ENCODE measurements at regions not wholly inside any gene's neighbourhood (a gene's known extent, or its start where the extent isn't known, plus 50 kb on each side); places are given as distances from the start of the nearest gene placed in this dataset.

DNA sequence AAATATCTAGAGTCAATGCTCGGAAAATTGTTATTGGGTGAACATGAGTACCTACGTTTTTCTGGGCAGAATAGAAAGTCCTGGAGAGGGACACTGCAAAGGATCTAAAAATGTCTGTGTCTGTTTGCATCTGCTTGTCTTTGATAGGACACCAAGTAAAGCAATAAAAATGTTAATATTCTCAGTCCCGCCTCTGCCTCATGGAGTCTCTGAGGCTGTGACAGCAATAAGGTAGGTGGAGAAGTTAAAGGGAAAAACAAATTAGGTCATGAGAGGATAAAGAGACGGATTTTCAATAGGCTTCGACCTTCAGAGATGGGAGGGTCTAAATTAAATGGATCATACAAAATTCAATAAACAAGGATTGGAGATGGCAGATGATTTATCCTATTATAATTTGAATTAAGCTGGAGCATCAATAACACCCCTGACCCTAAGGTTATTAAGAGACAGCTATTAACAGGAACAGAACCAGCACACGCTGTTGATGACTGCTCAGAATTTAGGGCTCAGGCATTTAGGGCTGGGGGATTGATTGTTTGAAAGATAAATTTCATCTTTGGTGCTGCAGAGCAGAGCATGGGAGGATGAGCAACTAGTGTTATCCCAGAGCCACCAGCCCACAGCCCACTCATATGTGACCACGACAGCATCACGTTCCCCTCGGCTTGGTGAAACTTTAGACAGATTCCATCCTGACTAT lies 620.3 kb upstream of the CDH4 start:
- Mint-ChIP-seq H3K4me3 (no peak overlapping the region), H3K36me3 (ENCODE audit: low read depth) (no peaks in the 10 kb centered on the region), H3K4me1 (no peaks in the 10 kb centered on the region), H3K27me3 (no peaks in the 10 kb centered on the region), H3K27ac (no peak overlapping the region), H3K9me3 (no peaks in the 10 kb centered on the region)
- ChIA-PET CTCF (no interaction called here), POLR2A (no interaction called here)
- DNase-seq = no peak

- Mint-ChIP-seq H3K36me3 (ENCODE audit: low read depth) (no peaks in the 10 kb centered on the region), H3K27me3 (no peaks in the 10 kb centered on the region), H3K27ac (no peak overlapping the region), H3K4me1 (no peaks in the 10 kb centered on the region), H3K4me3 (no peak overlapping the region), H3K9me3 (no peaks in the 10 kb centered on the region)
- ChIA-PET CTCF (no interaction called here), POLR2A (no interaction called here)
- DNase-seq = no peak
Observed at GRCh38 chr20:60632391-60633262, 619.4 kb upstream of the CDH4 start.

GRCh38 chr20:60634491-60635172 lies 617.4 kb upstream of the CDH4 start:
- H3K9me3 Mint-ChIP-seq = no peaks in the 10 kb centered on the region
- no peaks in the 10 kb centered on the region for H3K4me1 Mint-ChIP-seq
- DNase-seq = no peak
- ChIA-PET POLR2A (no interaction called here), CTCF (no interaction called here)
- no peak overlapping the region for H3K27ac Mint-ChIP-seq
- H3K27me3 Mint-ChIP-seq = no peaks in the 10 kb centered on the region
- no peaks in the 10 kb centered on the region for H3K36me3 Mint-ChIP-seq (ENCODE audit: low read depth)
- no peak overlapping the region for H3K4me3 Mint-ChIP-seq

DNA sequence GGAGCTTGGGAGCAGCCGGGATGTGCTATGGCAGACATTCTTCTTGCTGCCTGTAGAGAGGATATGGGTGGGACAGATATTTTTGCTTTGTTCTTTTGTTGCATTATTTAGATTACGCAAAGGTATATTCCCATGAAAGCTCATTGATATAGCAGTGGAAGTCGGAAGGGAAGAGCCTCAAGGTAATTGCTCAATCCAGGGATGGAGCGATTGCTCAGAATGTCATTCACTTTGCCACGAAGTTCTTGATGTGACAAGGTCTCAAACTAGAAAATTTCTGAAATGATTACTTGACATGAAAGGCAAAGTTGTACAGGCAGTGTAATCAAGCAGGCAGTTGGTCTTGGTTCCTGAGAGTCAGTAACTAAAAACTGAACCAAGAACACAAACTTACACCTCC lies 615.6 kb upstream of the CDH4 start:
- Mint-ChIP-seq H3K9me3 (no peaks in the 10 kb centered on the region), H3K27me3 (no peaks in the 10 kb centered on the region), H3K4me3 (no peak overlapping the region), H3K36me3 (ENCODE audit: low read depth) (no peaks in the 10 kb centered on the region), H3K27ac (no peak overlapping the region), H3K4me1 (no peaks in the 10 kb centered on the region)
- POLR2A ChIA-PET = no interaction called here
- no peak for DNase-seq
- CTCF ChIA-PET = no interaction called here

GRCh38 chr20:60637801-60638200 lies 614.3 kb upstream of the CDH4 start:
- CTCF ChIA-PET = no interaction called here
- Mint-ChIP-seq H3K4me3 (no peak overlapping the region), H3K4me1 (no peaks in the 10 kb centered on the region), H3K27ac (no peak overlapping the region), H3K9me3 (no peaks in the 10 kb centered on the region), H3K27me3 (no peaks in the 10 kb centered on the region), H3K36me3 (ENCODE audit: low read depth) (no peaks in the 10 kb centered on the region)
- POLR2A ChIA-PET = no interaction called here
- no peak for DNase-seq

- H3K4me1 Mint-ChIP-seq = no peaks in the 10 kb centered on the region
- no peaks in the 10 kb centered on the region for H3K9me3 Mint-ChIP-seq
- POLR2A ChIA-PET = no interaction called here
Observed at GRCh38 chr20:60638430-60639098, 613.5 kb upstream of the CDH4 start.

GRCh38 chr20:60641879-60642447 lies 610.1 kb upstream of the CDH4 start:
- Mint-ChIP-seq H3K9me3 (no peaks in the 10 kb centered on the region), H3K4me3 (no peak overlapping the region), H3K4me1 (no peaks in the 10 kb centered on the region), H3K27me3 (peaks cover 3% of the 10 kb centered on the region), H3K36me3 (ENCODE audit: low read depth) (no peaks in the 10 kb centered on the region), H3K27ac (no peak overlapping the region)
- POLR2A ChIA-PET = no interaction called here
- DNase-seq = no peak
- CTCF ChIA-PET = no interaction called here

More at GRCh38 chr20:60638430-60639098, 613.5 kb upstream of the CDH4 start:
- H3K27ac Mint-ChIP-seq = no peak overlapping the region
- no peak overlapping the region for H3K4me3 Mint-ChIP-seq
- H3K36me3 Mint-ChIP-seq (ENCODE audit: low read depth) = no peaks in the 10 kb centered on the region
- H3K27me3 Mint-ChIP-seq = no peaks in the 10 kb centered on the region
- CTCF ChIA-PET = no interaction called here
- DNase-seq = no peak

GRCh38 chr20:60642541-60642940 lies 609.5 kb upstream of the CDH4 start:
- Mint-ChIP-seq H3K36me3 (ENCODE audit: low read depth) (no peaks in the 10 kb centered on the region), H3K27ac (no peak overlapping the region), H3K4me3 (no peak overlapping the region), H3K27me3 (peaks cover 3% of the 10 kb centered on the region), H3K9me3 (no peaks in the 10 kb centered on the region), H3K4me1 (no peaks in the 10 kb centered on the region)
- no peak for DNase-seq
- POLR2A ChIA-PET = no interaction called here
- CTCF ChIA-PET = no interaction called here

- POLR2A ChIA-PET = no interaction called here
- CTCF ChIA-PET = no interaction called here
- no peak for DNase-seq
- Mint-ChIP-seq H3K27ac (no peak overlapping the region), H3K9me3 (peaks cover 8% of the 10 kb centered on the region), H3K4me3 (no peak overlapping the region), H3K27me3 (peaks cover 3% of the 10 kb centered on the region), H3K36me3 (ENCODE audit: low read depth) (no peaks in the 10 kb centered on the region), H3K4me1 (no peaks in the 10 kb centered on the region)
Observed at GRCh38 chr20:60648556-60648955, 603.5 kb upstream of the CDH4 start.

DNA sequence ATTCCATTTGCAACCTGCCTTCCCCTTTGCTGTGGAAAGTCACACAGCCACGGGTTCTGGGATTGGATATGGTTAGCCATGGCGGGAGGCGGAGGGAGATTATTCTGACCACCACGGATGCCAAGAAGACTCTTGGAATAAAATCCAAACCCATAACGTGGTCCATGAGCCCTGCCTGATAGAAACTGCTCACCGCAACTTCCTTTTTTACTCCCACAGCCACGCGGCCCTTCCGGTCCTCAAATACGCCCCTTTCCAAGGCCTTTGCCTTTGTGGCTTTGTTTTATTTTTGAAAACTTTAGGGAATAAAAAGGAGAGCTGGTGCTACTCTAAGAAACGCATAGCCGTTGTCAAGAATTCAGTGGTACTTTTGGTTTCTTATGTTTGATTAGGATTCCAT lies 602.5 kb upstream of the CDH4 start:
- ChIA-PET CTCF (no interaction called here), POLR2A (no interaction called here)
- no peak for DNase-seq
- Mint-ChIP-seq H3K27me3 (peaks cover 3% of the 10 kb centered on the region), H3K36me3 (ENCODE audit: low read depth) (no peaks in the 10 kb centered on the region), H3K27ac (no peak overlapping the region), H3K4me3 (no peak overlapping the region), H3K4me1 (no peaks in the 10 kb centered on the region), H3K9me3 (peaks cover 8% of the 10 kb centered on the region)

DNA sequence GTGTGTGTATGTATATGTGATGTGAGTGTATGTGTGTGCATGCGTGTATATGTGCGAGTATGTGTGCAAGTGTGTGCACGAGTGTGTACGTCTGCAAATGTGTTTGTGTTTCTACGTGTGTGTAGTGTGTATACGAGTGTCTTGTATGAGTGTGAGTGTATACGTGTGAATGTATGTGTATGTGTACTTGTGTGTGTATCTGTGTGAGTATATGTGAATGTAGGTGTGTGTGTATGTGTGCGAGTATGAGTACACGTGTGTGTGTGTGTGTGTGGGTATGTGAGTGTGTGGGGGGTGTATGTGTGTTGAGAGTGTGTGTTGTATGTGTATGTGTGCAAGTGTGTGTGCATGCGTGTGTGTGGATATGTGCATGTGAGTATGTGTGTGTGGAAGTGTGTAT lies 602.0 kb upstream of the CDH4 start:
- H3K4me3 Mint-ChIP-seq = no peak overlapping the region
- H3K9me3 Mint-ChIP-seq = peaks cover 8% of the 10 kb centered on the region
- peaks cover under 1% of the 10 kb centered on the region for H3K27me3 Mint-ChIP-seq
- ChIA-PET POLR2A (no interaction called here), CTCF (no interaction called here)
- H3K36me3 Mint-ChIP-seq (ENCODE audit: low read depth) = no peaks in the 10 kb centered on the region
- no peak for DNase-seq
- no peak overlapping the region for H3K27ac Mint-ChIP-seq
- no peaks in the 10 kb centered on the region for H3K4me1 Mint-ChIP-seq

DNA sequence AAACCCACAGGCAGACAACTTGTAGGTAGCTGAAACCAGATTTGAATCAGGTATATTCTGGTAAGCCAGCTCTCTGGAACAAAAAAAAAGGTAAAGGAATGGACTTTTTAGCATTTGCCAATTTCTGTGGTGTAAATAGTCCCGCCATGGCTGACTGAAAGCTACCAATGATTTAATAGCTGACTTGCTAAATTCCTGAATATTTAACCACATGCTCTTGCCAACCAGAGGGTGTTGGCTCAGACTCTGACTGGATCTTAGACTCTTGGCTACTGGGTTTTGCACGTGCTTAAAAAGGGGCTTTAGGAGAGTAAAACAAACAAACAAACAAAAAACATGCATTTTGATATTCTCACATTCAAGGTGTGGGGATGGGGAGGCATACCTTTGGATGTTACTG lies 600.0 kb upstream of the CDH4 start:
- H3K27me3 Mint-ChIP-seq = no peaks in the 10 kb centered on the region
- no peaks in the 10 kb centered on the region for H3K36me3 Mint-ChIP-seq (ENCODE audit: low read depth)
- DNase-seq = no peak
- no peaks in the 10 kb centered on the region for H3K4me1 Mint-ChIP-seq
- ChIA-PET POLR2A (no interaction called here), CTCF (no interaction called here)
- H3K4me3 Mint-ChIP-seq = no peak overlapping the region
- peaks cover 8% of the 10 kb centered on the region for H3K9me3 Mint-ChIP-seq
- H3K27ac Mint-ChIP-seq = no peak overlapping the region

GRCh38 chr20:60652615-60653014 lies 599.4 kb upstream of the CDH4 start:
- no peaks in the 10 kb centered on the region for H3K36me3 Mint-ChIP-seq (ENCODE audit: low read depth)
- peaks cover 8% of the 10 kb centered on the region for H3K9me3 Mint-ChIP-seq
- CTCF ChIA-PET = interaction anchor here (1.0 kb wide), 1 partner anchor 16 kb away, joined by 3 read pairs; no protein-coding TSS in a partner anchor
- no peak for DNase-seq
- H3K27me3 Mint-ChIP-seq = no peaks in the 10 kb centered on the region
- no peak overlapping the region for H3K4me3 Mint-ChIP-seq
- H3K4me1 Mint-ChIP-seq = no peaks in the 10 kb centered on the region
- H3K27ac Mint-ChIP-seq = no peak overlapping the region
- POLR2A ChIA-PET = no interaction called here

All from activated CD4-positive, alpha-beta T cell treated with anti-CD3 and anti-CD28 coated beads, Interleukin-2, amount 10 ng/mL, durations not matched to agents 7 days and 5 days (primary cell).